ENCODE measurements at regions not wholly inside any gene's neighbourhood (a gene's known extent, or its start where the extent isn't known, plus 50 kb on each side); places are given as distances from the start of the nearest gene placed in this dataset.
"Not testable (repeated sequence)": the region's sequence is repeated elsewhere in the genome, so short reads cannot be mapped to it uniquely, and the experiment has no call there.

- no peak for TF ChIP-seq CTCF (IDR thresholded peaks at IDR 0.05; ENCODE audit: low read depth, low read length)
- H3K4me3 ChIP-seq (ENCODE audit: low read depth, low read length): no peak overlapping the region
These were observed 123.6 kb upstream of the BEND6 start for GRCh38 chr6:56831334-56831733.

- no peak overlapping the region for H3K4me3 ChIP-seq (ENCODE audit: low read depth, low read length)
- no peak for TF ChIP-seq CTCF (IDR thresholded peaks at IDR 0.05; ENCODE audit: low read depth, low read length)
These were observed 126.8 kb upstream of the BEND6 start for GRCh38 chr6:56827908-56828649.

- not testable (repeated sequence) for H3K4me3 ChIP-seq (ENCODE audit: low read depth, low read length)
These were observed 130.5 kb upstream of the BEND6 start for GRCh38 chr6:56824431-56824830.

- no peak overlapping the region for H3K4me3 ChIP-seq (ENCODE audit: low read depth, low read length)
- TF ChIP-seq CTCF (IDR thresholded peaks at IDR 0.05; ENCODE audit: low read depth, low read length): no peak
These were observed 133.9 kb upstream of the BEND6 start for GRCh38 chr6:56821005-56821432.

- no peak for TF ChIP-seq CTCF (IDR thresholded peaks at IDR 0.05; ENCODE audit: low read depth, low read length)
- no peak overlapping the region for H3K4me3 ChIP-seq (ENCODE audit: low read depth, low read length)
These were observed 134.8 kb upstream of the BEND6 start for GRCh38 chr6:56820060-56820459.

GRCh38 chr6:56819604-56820003 is 135.3 kb upstream of the BEND6 start:
- no peak overlapping the region for H3K4me3 ChIP-seq (ENCODE audit: low read depth, low read length)
- no peak for TF ChIP-seq CTCF (IDR thresholded peaks at IDR 0.05; ENCODE audit: low read depth, low read length)

GRCh38 chr6:56816370-56816769 is 138.5 kb upstream of the BEND6 start:
- no peak overlapping the region for H3K4me3 ChIP-seq (ENCODE audit: low read depth, low read length)
- no peak for TF ChIP-seq CTCF (IDR thresholded peaks at IDR 0.05; ENCODE audit: low read depth, low read length)

GRCh38 chr6:56815436-56815835 is 139.5 kb upstream of the BEND6 start:
- no peak overlapping the region for H3K4me3 ChIP-seq (ENCODE audit: low read depth, low read length)
- TF ChIP-seq CTCF (IDR thresholded peaks at IDR 0.05; ENCODE audit: low read depth, low read length): no peak

All from WI38 (cell line).